Superior temporal gyrus (tissue), 1 donor: ENCODE measurements at regions not wholly inside any gene's neighbourhood (a gene's known extent, or its start where the extent isn't known, plus 50 kb on each side); places are given as distances from the start of the nearest gene placed in this dataset.

Experiments used
- DNase-seq: peaks from one replicate; pipeline ENCODE4 v3.0.0-alpha.2; 2016; ENCODE audit errors: extremely low spot score

DNA sequence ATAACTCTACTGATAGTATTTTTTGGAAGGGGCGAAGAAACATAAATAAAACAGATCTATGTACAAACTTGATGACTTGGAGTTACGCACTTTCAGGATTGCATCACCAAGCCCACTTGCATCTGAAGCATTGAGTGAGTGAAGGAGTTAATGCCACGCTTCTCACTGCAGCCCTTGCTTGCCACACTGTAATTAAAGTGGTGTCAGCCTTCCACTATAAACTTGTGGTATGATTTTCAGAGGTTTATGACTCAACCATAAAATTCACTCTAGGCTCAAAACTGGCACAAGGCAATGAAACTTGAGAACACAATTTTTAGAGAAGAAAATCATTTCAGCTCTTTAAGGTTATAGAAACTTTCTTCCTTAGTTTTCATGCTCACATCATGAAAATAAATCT, 93.9 kb upstream of the PRMT6 start:
- no peak for DNase-seq

DNA sequence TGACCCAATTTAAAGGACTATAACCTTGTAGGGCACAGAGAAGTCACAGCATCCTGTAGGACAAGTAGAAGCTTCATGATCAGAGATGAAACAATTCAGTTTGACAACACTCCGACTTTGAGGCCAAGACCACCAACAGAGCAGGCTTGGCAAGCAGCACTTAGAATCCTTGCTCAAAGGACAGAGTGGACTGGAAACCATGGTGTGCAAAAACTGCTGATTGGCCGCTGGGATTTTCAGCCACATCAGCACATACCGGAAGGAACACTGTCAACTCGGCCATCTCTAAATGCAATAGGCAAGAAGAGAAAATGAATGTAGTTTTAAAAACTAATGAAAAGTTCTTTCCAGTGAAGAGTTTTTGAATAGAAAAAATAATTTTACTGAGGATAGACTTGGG, 92.0 kb upstream of the PRMT6 start:
- no peak for DNase-seq

DNA sequence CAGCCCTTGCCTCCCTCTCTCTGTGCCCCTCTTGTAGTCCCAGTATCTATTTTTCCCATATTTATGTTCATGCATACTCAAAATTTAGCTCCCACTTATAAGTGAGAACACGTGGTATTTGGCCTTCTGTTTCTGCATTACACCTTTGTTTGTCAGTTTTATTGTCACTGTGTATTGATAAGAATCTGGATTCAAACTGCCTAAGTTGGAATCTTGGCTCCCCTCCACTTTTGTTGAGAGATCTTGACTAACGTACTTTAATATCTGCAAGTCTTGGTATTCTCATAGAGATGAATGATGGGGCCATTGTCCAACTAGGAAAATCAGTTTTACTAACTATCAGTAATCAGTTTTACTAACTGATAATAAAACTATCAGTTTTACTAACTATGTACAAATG, 87.8 kb upstream of the PRMT6 start:
- no peak for DNase-seq

DNA sequence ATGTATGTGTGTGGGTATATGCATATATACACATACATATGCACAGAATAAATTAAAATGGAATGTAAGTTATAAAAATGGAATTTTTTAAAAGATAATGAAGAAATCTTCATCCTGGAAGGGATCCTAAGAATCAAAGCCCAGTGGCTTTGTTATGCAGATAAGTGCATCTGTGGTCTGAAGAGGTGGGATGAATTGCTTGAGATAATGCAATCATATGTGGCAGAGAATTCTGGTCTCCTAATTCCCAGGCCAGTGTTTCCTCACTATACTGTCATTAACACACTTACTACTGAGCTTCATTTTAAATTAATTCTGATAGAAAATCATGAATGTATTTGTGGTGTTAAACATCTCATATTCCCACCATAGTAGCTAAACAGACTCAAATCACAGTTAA, 86.7 kb upstream of the PRMT6 start:
- no peak for DNase-seq

DNA sequence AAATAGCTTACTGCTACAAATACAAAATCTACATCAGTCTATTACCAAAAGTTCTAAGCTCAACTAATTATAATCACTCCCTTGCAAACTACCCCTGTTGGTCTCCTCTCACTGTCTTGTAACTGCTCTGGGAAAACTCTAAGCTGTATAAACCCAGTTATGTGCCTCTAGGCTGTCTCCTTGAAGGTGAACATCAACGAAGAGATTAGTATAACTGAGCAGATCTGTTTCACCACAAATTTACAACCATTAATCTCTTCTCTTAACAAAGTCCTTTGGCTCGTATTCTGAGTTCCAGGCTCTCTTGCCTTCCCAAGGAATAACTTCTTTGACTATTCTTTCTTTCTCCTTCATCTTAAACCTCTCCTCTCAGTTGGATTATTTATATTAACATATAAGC, 84.4 kb upstream of the PRMT6 start:
- no peak for DNase-seq

DNA sequence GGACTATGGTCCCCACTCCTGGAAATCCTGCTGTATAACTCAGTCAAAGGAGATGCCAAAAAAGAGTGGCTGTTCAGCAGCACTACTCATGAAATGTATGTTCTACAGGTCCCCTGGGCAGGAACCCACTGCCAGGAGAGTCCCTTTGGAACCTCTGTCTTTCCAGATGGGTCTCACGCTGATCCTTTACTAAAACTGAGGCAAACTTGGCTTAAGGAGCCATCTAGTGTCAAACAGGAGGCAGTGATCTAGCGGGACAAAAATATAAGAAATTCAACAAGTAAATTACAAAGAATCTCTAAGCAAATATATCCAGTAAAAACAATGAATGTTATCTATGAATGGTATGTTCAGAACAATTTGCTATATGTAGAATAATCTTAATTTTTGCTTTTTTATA, 80.5 kb upstream of the PRMT6 start:
- DNase-seq: no peak

DNA sequence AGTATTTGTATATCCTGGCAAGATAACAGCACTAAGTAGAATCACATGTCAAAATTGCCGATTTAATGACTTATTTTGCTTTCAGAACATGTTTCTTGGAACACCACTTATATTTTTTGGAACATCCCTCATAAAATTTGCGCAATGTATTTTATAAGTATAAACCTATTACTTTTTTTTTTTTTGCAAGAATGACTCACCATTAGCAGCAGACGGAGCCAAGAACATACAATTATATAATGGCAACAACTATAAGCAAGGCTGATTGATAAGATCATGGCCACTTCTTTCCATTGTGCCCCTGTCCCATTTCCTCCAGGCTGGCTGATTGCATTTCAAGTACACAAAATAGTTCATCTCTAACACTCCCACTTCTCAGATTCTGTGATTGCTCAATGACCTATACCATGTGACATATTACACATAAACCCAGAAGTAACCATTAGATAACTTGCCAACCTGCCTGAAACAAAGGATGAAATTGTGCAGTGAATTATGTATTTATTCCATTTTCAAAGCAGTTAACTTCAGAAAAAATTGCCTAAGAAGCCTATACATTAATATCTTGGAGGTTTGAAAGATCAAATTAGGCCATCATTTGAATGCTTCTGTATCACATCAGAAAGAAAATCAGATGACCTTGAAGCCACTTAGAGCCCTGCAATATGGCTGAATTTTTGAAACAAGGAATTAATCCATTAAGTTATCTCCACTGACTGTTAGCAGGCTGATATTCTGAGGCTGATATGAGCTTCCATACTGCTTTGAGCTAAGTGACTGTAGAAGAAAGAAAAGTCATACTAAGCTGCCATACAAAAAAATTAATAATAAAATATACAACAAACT, 77.8 kb upstream of the PRMT6 start:
- DNase-seq: no peak

DNA sequence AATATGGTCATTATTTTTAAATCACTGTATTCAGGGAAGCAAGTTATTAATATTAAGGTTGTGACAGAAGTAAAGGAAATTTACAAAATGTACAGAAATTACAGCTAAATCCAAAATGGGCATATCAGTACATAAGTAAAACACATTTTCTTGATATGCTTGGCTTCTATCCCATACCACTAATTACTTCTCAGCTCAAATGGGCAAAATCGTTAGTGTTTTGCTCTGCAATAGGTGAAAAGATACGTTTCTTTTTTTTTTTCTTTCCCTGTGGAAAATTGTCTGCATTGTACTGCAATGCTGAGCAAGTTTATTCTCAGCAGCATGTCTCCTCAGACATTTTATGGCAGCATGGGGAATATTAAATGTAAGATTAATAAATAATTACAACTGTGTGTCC, 77.1 kb upstream of the PRMT6 start:
- DNase-seq: no peak

DNA sequence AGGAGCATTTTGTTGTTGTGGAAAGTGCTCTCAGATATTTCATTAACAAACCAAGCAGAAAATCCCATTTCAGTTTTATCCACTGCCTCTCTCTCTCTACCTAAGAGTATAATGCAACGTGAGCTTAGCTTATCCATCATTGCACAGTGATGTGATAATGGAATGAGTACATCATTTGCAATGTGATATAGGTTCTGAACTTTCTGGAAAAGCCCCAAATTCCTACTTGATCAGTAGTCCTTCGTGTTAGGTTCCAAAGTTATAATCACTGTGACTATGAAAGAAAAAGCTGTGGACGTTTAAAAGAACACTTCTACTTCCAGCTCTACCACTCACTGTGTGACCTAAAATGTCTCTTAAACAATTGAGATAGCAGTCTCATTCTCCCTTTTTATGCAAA, 76.4 kb upstream of the PRMT6 start:
- DNase-seq: no peak

DNA sequence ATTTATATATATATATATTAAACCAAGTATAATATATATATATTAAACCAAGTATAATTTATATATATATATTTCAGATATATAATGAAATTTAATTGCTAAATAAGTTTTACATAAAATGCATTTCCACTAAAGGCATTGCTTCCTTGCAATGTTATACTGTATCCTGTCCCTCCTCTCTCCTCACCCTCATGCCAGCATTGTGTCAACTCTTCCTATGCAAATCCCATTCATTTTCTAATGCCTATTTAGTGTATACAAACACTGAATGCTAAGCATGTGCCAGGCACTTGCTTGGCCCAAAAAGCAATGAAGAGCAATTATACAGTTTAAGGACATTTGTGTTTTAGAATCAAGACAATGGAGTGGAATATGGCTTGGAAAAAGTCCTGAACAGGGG, 71.7 kb upstream of the PRMT6 start:
- DNase-seq: no peak

DNA sequence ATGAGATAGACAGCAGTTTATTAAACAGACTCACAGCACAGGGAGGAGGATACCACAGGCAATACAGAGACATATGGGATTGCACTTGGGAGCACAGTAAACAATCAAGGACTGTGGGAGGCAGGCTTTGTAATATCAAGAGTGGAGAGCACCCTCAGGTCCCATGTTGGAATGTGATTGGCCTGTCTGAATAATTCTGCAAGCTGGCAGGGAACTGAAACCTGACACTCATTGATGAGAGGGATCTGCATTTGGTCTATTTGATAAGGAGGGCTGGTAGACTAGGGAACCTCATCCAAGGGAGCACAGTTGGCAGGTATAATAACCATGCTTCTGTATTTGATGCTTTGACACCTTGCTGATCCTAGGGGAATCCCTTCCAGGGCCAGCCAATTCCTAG, 69.9 kb upstream of the PRMT6 start:
- no peak for DNase-seq

DNA sequence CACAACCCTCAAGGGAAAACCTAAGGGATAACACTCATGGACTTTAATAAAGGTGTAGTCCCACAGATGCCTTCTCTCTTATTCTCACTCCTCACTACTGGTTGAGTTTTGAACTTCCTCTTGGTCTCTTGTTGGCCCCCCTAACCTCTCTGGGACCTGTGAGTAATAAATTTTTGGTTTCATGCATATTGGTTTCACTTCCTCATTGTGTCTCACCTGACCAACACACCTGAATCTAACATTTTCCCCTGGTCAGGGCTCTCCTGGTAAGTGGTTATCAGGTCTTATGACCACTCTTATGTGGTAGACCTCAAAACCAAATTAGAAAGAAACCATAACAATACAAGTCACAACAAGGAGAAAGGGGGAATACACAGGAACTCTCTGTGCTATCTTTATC, 60.5 kb upstream of the PRMT6 start:
- DNase-seq: no peak

DNA sequence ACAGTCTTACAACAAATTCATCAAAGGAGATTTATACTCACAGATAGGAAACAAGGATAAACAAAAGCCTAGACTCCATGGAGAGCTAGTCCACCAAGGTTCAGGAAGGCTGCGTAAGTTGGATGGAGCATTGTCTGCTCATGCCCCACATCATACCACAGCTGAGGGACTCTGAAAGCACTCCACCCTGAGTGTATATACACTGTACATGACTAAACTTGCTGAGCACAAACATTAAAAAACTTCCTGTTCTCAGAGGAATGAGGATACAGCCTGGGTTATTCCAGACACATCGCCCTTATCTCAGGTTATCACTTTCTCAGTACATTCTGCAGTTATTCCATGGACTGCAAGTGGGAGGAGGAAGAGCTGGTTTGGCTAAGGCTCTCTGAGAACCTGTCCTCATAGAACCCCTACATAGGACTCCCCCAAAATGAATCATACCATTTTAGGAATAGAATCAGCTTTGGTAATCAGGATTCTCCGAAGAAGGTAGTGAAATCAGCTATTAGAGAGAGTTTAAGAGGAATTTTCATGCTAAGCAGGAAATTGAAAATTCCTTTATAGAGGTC, 58.0 kb upstream of the PRMT6 start:
- no peak for DNase-seq

DNA sequence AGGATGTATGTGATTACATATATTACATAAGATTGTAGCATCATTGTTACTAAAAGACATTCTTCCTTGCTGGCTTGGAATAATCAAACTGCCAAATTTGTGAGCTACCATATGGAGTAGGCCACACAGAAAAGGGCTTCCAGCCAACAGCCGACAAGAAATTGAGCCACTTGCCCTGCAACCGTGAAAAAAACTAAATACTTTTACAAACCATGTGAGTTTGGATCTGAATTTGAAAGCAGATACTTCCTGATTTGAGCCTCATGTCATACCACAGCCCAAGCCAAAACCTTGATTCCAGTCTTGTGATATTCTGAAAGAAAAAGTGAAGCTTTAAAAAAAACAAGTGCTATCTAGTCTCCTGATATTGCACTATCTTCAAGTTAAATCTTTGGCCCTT, 55.6 kb upstream of the PRMT6 start:
- DNase-seq: no peak

DNA sequence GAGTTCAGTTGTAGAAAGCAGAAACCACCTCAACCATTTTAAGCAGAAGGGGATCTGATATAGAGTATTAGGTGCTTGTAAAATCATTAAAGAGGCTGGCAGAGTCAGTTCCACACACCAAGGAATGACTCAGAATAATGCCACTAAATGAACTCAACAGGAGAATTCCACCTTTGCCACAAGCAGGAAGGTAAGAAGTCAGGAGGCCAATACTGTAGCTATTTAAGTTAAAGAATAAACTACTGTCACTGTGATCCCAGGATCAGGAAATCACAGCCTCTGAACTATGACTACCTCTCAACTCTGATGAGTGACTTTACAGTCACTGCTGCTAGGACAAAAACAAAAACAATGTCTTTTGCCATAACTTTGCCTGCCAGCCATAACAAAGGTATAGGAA, 52.5 kb upstream of the PRMT6 start:
- no peak for DNase-seq

DNA sequence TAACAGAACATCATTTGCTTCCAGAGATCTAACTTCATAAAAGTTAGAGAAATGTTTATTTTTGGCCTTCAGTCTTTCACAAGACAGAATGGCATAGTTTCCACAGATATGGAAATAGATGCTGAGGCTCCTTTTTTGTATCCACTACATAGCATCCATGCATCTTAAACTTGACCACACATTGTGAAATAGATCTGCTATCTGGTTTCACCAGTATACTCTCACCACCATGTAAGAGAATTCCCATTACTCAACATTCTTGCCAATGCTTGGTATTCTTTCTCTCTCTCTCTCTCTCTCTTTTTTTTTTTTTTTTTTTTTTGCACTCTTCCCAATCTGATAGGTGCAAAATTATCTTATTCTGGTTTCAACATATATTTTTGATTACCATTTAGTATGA, 52.1 kb upstream of the PRMT6 start:
- DNase-seq: no peak
